ENCODE measurements at regions not wholly inside any gene's neighbourhood (a gene's known extent, or its start where the extent isn't known, plus 50 kb on each side); places are given as distances from the start of the nearest gene placed in this dataset.
A peak's percentile ranks its signal among the peaks of the same experiment; 100 is the strongest.

- TF ChIP-seq ZNF407 (IDR thresholded peaks at IDR 0.05; ENCODE audit: low read depth): no peak
- TF ChIP-seq EP300 (IDR thresholded peaks at IDR 0.05; ENCODE audit: low read length): no peak
Measured at GRCh38 chr5:82754036-82754746, 323.0 kb downstream of the TMEM167A start (continued).

GRCh38 chr5:82753374-82753773 is 323.8 kb downstream of the TMEM167A start:
- Histone ChIP-seq H3K4me3 (no peak overlapping the region), H3K4me2 (ENCODE audit: insufficient read depth, low read length) (no peak overlapping the region), H3K9me3 (replicated peaks; ENCODE audit: control insufficient read depth, insufficient read depth, low read depth, low read length) (no peaks in the 10 kb centered on the region), H2AFZ (ENCODE audit: low read depth, low read length) (no peak overlapping the region), H3K27me3 (ENCODE audit: control insufficient read depth in 2 of 2, insufficient read depth in 2 of 2, low read length in 2 of 2) (no peaks in the 10 kb centered on the region), H4K20me1 (replicated peaks; ENCODE audit: control insufficient read depth, insufficient read depth, low read length) (no peaks in the 10 kb centered on the region), H3K4me1 (replicated peaks in 1 of 2; ENCODE audit: control insufficient read depth in 2 of 2, insufficient read depth in 2 of 2, low read length in 2 of 2) (no peaks in the 10 kb centered on the region), H3K9ac (ENCODE audit: insufficient read depth in 1 of 2, low read depth in 2 of 2, low read length in 2 of 2) (no peak overlapping the region), H3K27ac (ENCODE audit: extremely low read depth, low read depth, low read length) (no peak overlapping the region), H3K36me3 (ENCODE audit: control insufficient read depth, insufficient read depth, low read length) (no peaks in the 10 kb centered on the region), H3K9me1 (ENCODE audit: control insufficient read depth, insufficient read depth, low read length) (no peaks in the 10 kb centered on the region), H3K79me2 (ENCODE audit: control insufficient read depth, insufficient read depth, low read length) (no peaks in the 10 kb centered on the region)
- in situ Hi-C loops (cut with MboI) (no loop called here), intact Hi-C loops (cut with micrococcal nuclease) (no loop called here)
- no TSS peak for BruUV-seq (replicated peaks)
- FAIRE-seq (no peak), DNase-seq (ENCODE audit: extremely low read depth in 1 of 4, low spot score in 3 of 4) (no peak), ATAC-seq (no peak)
- 4% methylated on average over 1 of the region's 1 CpG for WGBS (ENCODE audit: insufficient coverage, low coverage, missing lambda C conversion rate)
- TF ChIP-seq, protein P1, sequence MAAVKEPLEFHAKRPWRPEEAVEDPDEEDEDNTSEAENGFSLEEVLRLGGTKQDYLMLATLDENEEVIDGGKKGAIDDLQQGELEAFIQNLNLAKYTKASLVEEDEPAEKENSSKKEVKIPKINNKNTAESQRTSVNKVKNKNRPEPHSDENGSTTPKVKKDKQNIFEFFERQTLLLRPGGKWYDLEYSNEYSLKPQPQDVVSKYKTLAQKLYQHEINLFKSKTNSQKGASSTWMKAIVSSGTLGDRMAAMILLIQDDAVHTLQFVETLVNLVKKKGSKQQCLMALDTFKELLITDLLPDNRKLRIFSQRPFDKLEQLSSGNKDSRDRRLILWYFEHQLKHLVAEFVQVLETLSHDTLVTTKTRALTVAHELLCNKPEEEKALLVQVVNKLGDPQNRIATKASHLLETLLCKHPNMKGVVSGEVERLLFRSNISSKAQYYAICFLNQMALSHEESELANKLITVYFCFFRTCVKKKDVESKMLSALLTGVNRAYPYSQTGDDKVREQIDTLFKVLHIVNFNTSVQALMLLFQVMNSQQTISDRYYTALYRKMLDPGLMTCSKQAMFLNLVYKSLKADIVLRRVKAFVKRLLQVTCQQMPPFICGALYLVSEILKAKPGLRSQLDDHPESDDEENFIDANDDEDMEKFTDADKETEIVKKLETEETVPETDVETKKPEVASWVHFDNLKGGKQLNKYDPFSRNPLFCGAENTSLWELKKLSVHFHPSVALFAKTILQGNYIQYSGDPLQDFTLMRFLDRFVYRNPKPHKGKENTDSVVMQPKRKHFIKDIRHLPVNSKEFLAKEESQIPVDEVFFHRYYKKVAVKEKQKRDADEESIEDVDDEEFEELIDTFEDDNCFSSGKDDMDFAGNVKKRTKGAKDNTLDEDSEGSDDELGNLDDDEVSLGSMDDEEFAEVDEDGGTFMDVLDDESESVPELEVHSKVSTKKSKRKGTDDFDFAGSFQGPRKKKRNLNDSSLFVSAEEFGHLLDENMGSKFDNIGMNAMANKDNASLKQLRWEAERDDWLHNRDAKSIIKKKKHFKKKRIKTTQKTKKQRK (IDR thresholded peaks at IDR 0.05; ENCODE audit: borderline replicate concordance, low read depth, low read length): no peak
- TF ChIP-seq ATF7 (IDR thresholded peaks at IDR 0.05): peak; percentile 29; the same call in 1 of the 2 replicates
- TF ChIP-seq ATF3 (IDR thresholded peaks at IDR 0.05): peak; percentile 68
- TF ChIP-seq ATF3 (CRISPR knock-in tag; conservative IDR thresholded peaks at IDR 0.05): no peak
- ChIA-PET POLR2A (no interaction called here), CTCF (ENCODE audit: low intra/inter-chr PET ratio) (no interaction called here)
